ENCODE measurements at regions not wholly inside any gene's neighbourhood (a gene's known extent, or its start where the extent isn't known, plus 50 kb on each side); places are given as distances from the start of the nearest gene placed in this dataset.

GRCh38 chr3:194245474-194245873 lies 105.7 kb downstream of the CPN2 start:
- H3K36me3 ChIP-seq (ENCODE audit: insufficient read depth, low read length, poor library complexity, severe bottlenecking) = no peaks in the 10 kb centered on the region
- DNase-seq (ENCODE audit: low spot score) = no peak
- no TSS peak for BruUV-seq (replicated peaks)
- no peak overlapping the region for H3K27ac ChIP-seq (ENCODE audit: low read depth, low read length, poor library complexity, severe bottlenecking)
- no peaks in the 10 kb centered on the region for H3K9me3 ChIP-seq (ENCODE audit: low read depth, low read length, poor library complexity, severe bottlenecking)
- H3K4me3 ChIP-seq (ENCODE audit: low read depth, low read length, poor library complexity, severe bottlenecking) = no peak overlapping the region
- TF ChIP-seq CTCF (conservative IDR thresholded peaks at IDR 0.05; ENCODE audit: low read depth, low read length) (no peak), EZH2 (IDR thresholded peaks at IDR 0.05; ENCODE audit: borderline replicate concordance, low read depth, low read length, poor library complexity, severe bottlenecking) (no peak)
- no peaks in the 10 kb centered on the region for H3K27me3 ChIP-seq (replicated peaks; ENCODE audit: insufficient read depth, low read depth, low read length, poor library complexity)
- peaks cover 25% of the 10 kb centered on the region for H3K4me1 ChIP-seq (ENCODE audit: insufficient read depth, low read length, poor library complexity, severe bottlenecking)
- ChIA-PET POLR2A (ENCODE audit: low non-redundant PET) (no interaction called here), CTCF (no interaction called here)
- intact Hi-C loops (cut with micrococcal nuclease; ENCODE audit: unreplicated experiment) = no loop called here

- Histone ChIP-seq H3K4me3 (ENCODE audit: low read depth, low read length, poor library complexity, severe bottlenecking) (no peak overlapping the region), H3K27ac (ENCODE audit: low read depth, low read length, poor library complexity, severe bottlenecking) (no peak overlapping the region), H3K9me3 (ENCODE audit: low read depth, low read length, poor library complexity, severe bottlenecking) (no peaks in the 10 kb centered on the region), H3K36me3 (ENCODE audit: insufficient read depth, low read length, poor library complexity, severe bottlenecking) (no peaks in the 10 kb centered on the region), H3K4me1 (ENCODE audit: insufficient read depth, low read length, poor library complexity, severe bottlenecking) (peaks cover 30% of the 10 kb centered on the region), H3K27me3 (replicated peaks; ENCODE audit: insufficient read depth, low read depth, low read length, poor library complexity) (no peaks in the 10 kb centered on the region)
- intact Hi-C loops (cut with micrococcal nuclease; ENCODE audit: unreplicated experiment) = no loop called here
- CTCF ChIA-PET = no interaction called here
- DNase-seq (ENCODE audit: low spot score) = no peak
- POLR2A ChIA-PET (ENCODE audit: low non-redundant PET) = no interaction called here
- no peak for TF ChIP-seq CTCF (conservative IDR thresholded peaks at IDR 0.05; ENCODE audit: low read depth, low read length)
- TF ChIP-seq EZH2 (IDR thresholded peaks at IDR 0.05; ENCODE audit: borderline replicate concordance, low read depth, low read length, poor library complexity, severe bottlenecking) = no peak
- BruUV-seq (replicated peaks) = no TSS peak
These were observed 105.1 kb downstream of the CPN2 start for GRCh38 chr3:194245975-194246561.

GRCh38 chr3:194246709-194247349 lies 104.3 kb downstream of the CPN2 start:
- DNase-seq (ENCODE audit: low spot score) = no peak
- no peak overlapping the region for H3K4me3 ChIP-seq (ENCODE audit: low read depth, low read length, poor library complexity, severe bottlenecking)
- no peaks in the 10 kb centered on the region for H3K9me3 ChIP-seq (ENCODE audit: low read depth, low read length, poor library complexity, severe bottlenecking)
- ChIA-PET POLR2A (ENCODE audit: low non-redundant PET) (no interaction called here), CTCF (no interaction called here)
- BruUV-seq (replicated peaks) = no TSS peak
- peaks cover 37% of the 10 kb centered on the region for H3K4me1 ChIP-seq (ENCODE audit: insufficient read depth, low read length, poor library complexity, severe bottlenecking)
- TF ChIP-seq CTCF (conservative IDR thresholded peaks at IDR 0.05; ENCODE audit: low read depth, low read length) = no peak
- TF ChIP-seq EZH2 (IDR thresholded peaks at IDR 0.05; ENCODE audit: borderline replicate concordance, low read depth, low read length, poor library complexity, severe bottlenecking) = no peak
- H3K36me3 ChIP-seq (ENCODE audit: insufficient read depth, low read length, poor library complexity, severe bottlenecking) = no peaks in the 10 kb centered on the region
- no peak overlapping the region for H3K27ac ChIP-seq (ENCODE audit: low read depth, low read length, poor library complexity, severe bottlenecking)
- intact Hi-C loops (cut with micrococcal nuclease; ENCODE audit: unreplicated experiment) = no loop called here
- H3K27me3 ChIP-seq (replicated peaks; ENCODE audit: insufficient read depth, low read depth, low read length, poor library complexity) = no peaks in the 10 kb centered on the region

Measured in A673 (cell line).